CD14-positive monocyte (primary cell): ENCODE measurements at regions not wholly inside any gene's neighbourhood (a gene's known extent, or its start where the extent isn't known, plus 50 kb on each side); places are given as distances from the start of the nearest gene placed in this dataset.

Experiments
- DNase-seq, 3 donors: peaks; one replicate each; pipeline ENCODE4 v3.0.0-alpha.2; 2011 to 2022
- H2AFZ ChIP-seq: 2 replicates; pipeline ENCODE4 v1.6.0; 2012; ENCODE audit warnings: mild to moderate bottlenecking, low read depth, low read length, inconsistent platforms; ENCODE audit not compliant: insufficient read depth, poor library complexity, severe bottlenecking
- H3K27ac ChIP-seq, 2 donors: 1 replicate in 1 of 2; 2 replicates in 1 of 2; pipeline ENCODE4 v1.5.1; 2012 to 2013; ENCODE audit warnings: low read length in 2 of 2, control low read depth in 1 of 2, inconsistent platforms in 1 of 2, low read depth in 1 of 2, mild to moderate bottlenecking in 1 of 2
- H3K27me3 ChIP-seq, 2 donors: one replicate each; pipeline versions ENCODE4 v1.6.0 to v1.6.1; 2011 to 2013; ENCODE audit warnings: low read length in 2 of 2; ENCODE audit not compliant: control insufficient read depth in 2 of 2, insufficient read depth in 2 of 2
- H3K36me3 ChIP-seq, 2 donors: replicated peaks in 1 of 2; 1 replicate in 1 of 2; 2 replicates in 1 of 2; pipeline versions ENCODE4 v1.5.1 to v1.6.1; 2012 to 2013; ENCODE audit warnings: low read length in 2 of 2, control low read depth in 1 of 2, inconsistent platforms in 1 of 2, mild to moderate bottlenecking in 1 of 2; ENCODE audit not compliant: insufficient read depth in 2 of 2, control insufficient read depth in 1 of 2
- H3K4me1 ChIP-seq, 2 donors: 1 replicate in 1 of 2; 2 replicates in 1 of 2; pipeline versions ENCODE4 v1.5.1 to v1.6.1; 2012 to 2013; ENCODE audit warnings: low read length in 2 of 2, control low read depth in 1 of 2, inconsistent platforms in 1 of 2, mild to moderate bottlenecking in 1 of 2, moderate library complexity in 1 of 2; ENCODE audit not compliant: insufficient read depth in 2 of 2, control insufficient read depth in 1 of 2
- H3K4me2 ChIP-seq: replicated peaks from 2 replicates; pipeline ENCODE3; 2012; ENCODE audit warnings: low read length, moderate library complexity, mild to moderate bottlenecking; ENCODE audit not compliant: poor library complexity, severe bottlenecking; ENCODE audit errors: extremely low read depth
- H3K4me3 ChIP-seq, 3 experiments: fragments of 200-600 bp in 1 of 3; sonication (generic) in 1 of 3; replicated peaks in 1 of 3; 1 replicate in 2 of 3; 2 replicates in 1 of 3; pipeline ENCODE4 v1.5.1; 2011 to 2013; ENCODE audit warnings: low read length in 3 of 3, mild to moderate bottlenecking in 3 of 3, control low read depth in 2 of 3, low read depth in 2 of 3, inconsistent platforms in 1 of 3, moderate library complexity in 1 of 3
- H3K79me2 ChIP-seq: 2 replicates; pipeline ENCODE4 v1.6.0; 2012; ENCODE audit warnings: mild to moderate bottlenecking, control low read depth, inconsistent platforms, low read length, moderate library complexity; ENCODE audit not compliant: insufficient read depth
- H3K9ac ChIP-seq: 2 replicates; pipeline ENCODE4 v1.6.0; 2017; ENCODE audit warnings: low read length, mild to moderate bottlenecking; ENCODE audit not compliant: insufficient read depth, poor library complexity, severe bottlenecking
- H3K9me3 ChIP-seq, 2 donors: replicated peaks in 1 of 2; 1 replicate in 1 of 2; 2 replicates in 1 of 2; pipeline versions ENCODE4 v1.5.1 to v1.6.1; 2012 to 2013; ENCODE audit warnings: low read length in 2 of 2, control low read depth in 1 of 2; ENCODE audit not compliant: control insufficient read depth in 1 of 2, insufficient read depth in 1 of 2
- H4K20me1 ChIP-seq: 2 replicates; pipeline ENCODE4 v1.6.0; 2012; ENCODE audit warnings: mild to moderate bottlenecking, low read length, control low read depth, moderate library complexity; ENCODE audit not compliant: insufficient read depth
- H3K27ac Mint-ChIP-seq, 7 donors: one replicate each; pipeline ENCODE4 v1.8.0; 2020; ENCODE audit warnings: mild to moderate bottlenecking in 7 of 7, mixed read lengths in 7 of 7, moderate library complexity in 6 of 7, inconsistent platforms in 2 of 7
- H3K27me3 Mint-ChIP-seq, 3 donors: one replicate each; pipeline ENCODE4 v1.8.0; 2021 to 2022; ENCODE audit warnings: low read depth in 3 of 3, mild to moderate bottlenecking in 3 of 3, mixed read lengths in 3 of 3, moderate library complexity in 3 of 3, inconsistent platforms in 1 of 3
- H3K36me3 Mint-ChIP-seq, 2 donors: one replicate each; pipeline ENCODE4 v1.8.0; 2020; ENCODE audit warnings: mixed read lengths in 2 of 2, inconsistent platforms in 1 of 2, mild to moderate bottlenecking in 1 of 2
- H3K4me1 Mint-ChIP-seq: one replicate; pipeline ENCODE4 v1.8.0; 2020; ENCODE audit warnings: mild to moderate bottlenecking, mixed read lengths
- H3K4me3 Mint-ChIP-seq, 2 donors: one replicate each; pipeline ENCODE4 v1.8.0; 2020; ENCODE audit warnings: mild to moderate bottlenecking in 2 of 2, mixed read lengths in 2 of 2, moderate library complexity in 1 of 2
- H3K9me3 Mint-ChIP-seq, 7 donors: one replicate each; pipeline ENCODE4 v1.8.0; 2020 to 2022; ENCODE audit warnings: mixed read lengths in 7 of 7, mild to moderate bottlenecking in 6 of 7, moderate library complexity in 6 of 7, inconsistent platforms in 2 of 7
- WGBS: methylation state at CpG from one replicate; pipeline ENCODE4 v1.1.5; 2013; ENCODE audit warnings: missing lambda C conversion rate; ENCODE audit not compliant: insufficient coverage; 5-methylcytosine and 5-hydroxymethylcytosine counted together
- intact Hi-C, 2 donors: fragments of 100-400 bp; cut with micrococcal nuclease; formaldehyde crosslinking; loops; one replicate each; pipeline versions ENCODE4 v1.15.0 to v1.15.1; 2023
- TF ChIP-seq, protein P1 (sequence below): fragments of 200-600 bp; IDR thresholded peaks from one replicate; pipeline ENCODE4 v1.8.0; 2022; ENCODE audit warnings: antibody characterized with exemption, mild to moderate bottlenecking

DNA sequence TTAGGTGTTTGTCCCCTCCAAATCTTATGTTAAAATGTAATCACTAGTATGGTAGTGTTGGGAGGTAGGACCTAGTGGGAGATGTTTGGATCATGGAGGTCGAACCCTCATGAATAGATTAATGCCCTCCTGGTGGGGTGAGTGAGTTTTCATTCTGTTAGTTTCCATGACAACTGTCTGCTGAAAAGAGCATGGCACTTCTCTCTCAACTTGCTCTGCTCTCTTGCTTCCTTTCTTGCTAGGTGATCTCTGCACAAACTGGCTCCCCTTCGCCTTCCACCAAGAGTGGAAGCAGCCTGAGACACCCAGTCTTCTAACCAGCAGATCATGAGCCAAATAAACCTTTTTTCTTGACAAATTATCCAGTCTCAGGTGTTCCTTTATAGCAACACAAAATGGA is 853.9 kb downstream of the SORCS1 start:
- Mint-ChIP-seq H3K4me1 (no peaks in the 10 kb centered on the region), H3K9me3 (peaks cover 0 to 4% (median 0%) of the 10 kb centered on the region in 7 donors), H3K36me3 (no peaks in the 10 kb centered on the region), H3K4me3 (no peak overlapping the region), H3K27ac (no peak overlapping the region), H3K27me3 (no peaks in the 10 kb centered on the region)
- Histone ChIP-seq H3K4me3 (no peak overlapping the region), H2AFZ (no peak overlapping the region), H3K27me3 (no peaks in the 10 kb centered on the region), H3K4me2 (no peak overlapping the region), H3K27ac (no peak overlapping the region), H3K9me3 (no peaks in the 10 kb centered on the region), H4K20me1 (no peaks in the 10 kb centered on the region), H3K9ac (no peak overlapping the region), H3K36me3 (no peaks in the 10 kb centered on the region), H3K79me2 (no peaks in the 10 kb centered on the region), H3K4me1 (no peaks in the 10 kb centered on the region)
- intact Hi-C loops, result no loop called here
- WGBS, result 20% methylated on average over 1 of the region's 2 CpGs
- DNase-seq, result no peak
- TF ChIP-seq, protein P1, sequence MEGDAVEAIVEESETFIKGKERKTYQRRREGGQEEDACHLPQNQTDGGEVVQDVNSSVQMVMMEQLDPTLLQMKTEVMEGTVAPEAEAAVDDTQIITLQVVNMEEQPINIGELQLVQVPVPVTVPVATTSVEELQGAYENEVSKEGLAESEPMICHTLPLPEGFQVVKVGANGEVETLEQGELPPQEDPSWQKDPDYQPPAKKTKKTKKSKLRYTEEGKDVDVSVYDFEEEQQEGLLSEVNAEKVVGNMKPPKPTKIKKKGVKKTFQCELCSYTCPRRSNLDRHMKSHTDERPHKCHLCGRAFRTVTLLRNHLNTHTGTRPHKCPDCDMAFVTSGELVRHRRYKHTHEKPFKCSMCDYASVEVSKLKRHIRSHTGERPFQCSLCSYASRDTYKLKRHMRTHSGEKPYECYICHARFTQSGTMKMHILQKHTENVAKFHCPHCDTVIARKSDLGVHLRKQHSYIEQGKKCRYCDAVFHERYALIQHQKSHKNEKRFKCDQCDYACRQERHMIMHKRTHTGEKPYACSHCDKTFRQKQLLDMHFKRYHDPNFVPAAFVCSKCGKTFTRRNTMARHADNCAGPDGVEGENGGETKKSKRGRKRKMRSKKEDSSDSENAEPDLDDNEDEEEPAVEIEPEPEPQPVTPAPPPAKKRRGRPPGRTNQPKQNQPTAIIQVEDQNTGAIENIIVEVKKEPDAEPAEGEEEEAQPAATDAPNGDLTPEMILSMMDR, result no peak

DNA sequence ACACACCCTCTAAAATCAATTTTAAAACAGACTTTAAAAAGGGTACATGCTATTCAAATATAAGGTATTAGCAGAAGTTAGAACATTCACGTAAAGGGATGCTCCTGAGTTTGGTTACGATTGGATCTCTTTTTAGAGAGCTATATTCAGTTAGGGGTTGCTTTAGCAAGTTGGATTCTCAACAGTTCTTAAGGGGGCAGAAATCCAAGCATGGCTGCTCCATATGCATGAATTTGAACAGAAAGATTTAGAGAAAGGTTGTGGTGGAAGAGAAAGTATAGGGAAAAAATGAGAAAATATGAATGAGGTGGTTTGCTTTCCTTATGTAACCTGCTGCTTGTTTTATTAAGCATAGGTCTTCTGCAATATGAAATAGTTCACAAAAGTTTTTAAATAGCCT is 855.1 kb downstream of the SORCS1 start:
- Histone ChIP-seq H3K27ac (no peak overlapping the region), H3K9me3 (no peaks in the 10 kb centered on the region), H3K27me3 (no peaks in the 10 kb centered on the region), H2AFZ (no peak overlapping the region), H3K4me1 (no peaks in the 10 kb centered on the region), H3K4me3 (no peak overlapping the region), H3K4me2 (no peak overlapping the region), H3K79me2 (no peaks in the 10 kb centered on the region), H4K20me1 (no peaks in the 10 kb centered on the region), H3K9ac (no peak overlapping the region), H3K36me3 (no peaks in the 10 kb centered on the region)
- TF ChIP-seq, protein P1, result no peak
- Mint-ChIP-seq H3K36me3 (no peaks in the 10 kb centered on the region), H3K4me1 (no peaks in the 10 kb centered on the region), H3K4me3 (no peak overlapping the region), H3K27me3 (no peaks in the 10 kb centered on the region), H3K27ac (no peak overlapping the region), H3K9me3 (peaks cover 0 to 3% (median 0%) of the 10 kb centered on the region in 7 donors)
- intact Hi-C loops, result no loop called here
- no peak for DNase-seq
- 90% methylated on average over 2 of the region's 2 CpGs for WGBS
